SK-N-SH (cell line): ENCODE measurements at regions not wholly inside any gene's neighbourhood (a gene's known extent, or its start where the extent isn't known, plus 50 kb on each side); places are given as distances from the start of the nearest gene placed in this dataset.

Experiments
- CHD2 ChIP-seq: fragments of 150-350 bp; IDR thresholded peaks from 2 replicates; pipeline ENCODE4 v1.6.1; 2018; ENCODE audit warnings: low read length; ENCODE audit not compliant: partially characterized antibody
- EP300 ChIP-seq, 2 experiments: IDR thresholded peaks; 2 replicates each; pipeline versions ENCODE4 v1.4.0 to v1.6.1; 2012; ENCODE audit warnings: borderline replicate concordance in 1 of 2, low read depth in 1 of 2, low read length in 1 of 2
- EZH2phosphoT487 ChIP-seq: fragments of 200-600 bp; sonication (generic); IDR thresholded peaks from 2 replicates; pipeline ENCODE4 v1.6.1; 2017; ENCODE audit warnings: low read depth, mixed run types, mild to moderate bottlenecking, antibody characterized with exemption, moderate library complexity, borderline replicate concordance
- MXI1 ChIP-seq: IDR thresholded peaks from 2 replicates; pipeline ENCODE4 v1.6.1; 2012; ENCODE audit warnings: mild to moderate bottlenecking, low read depth, low read length, improper control_type of control experiment
- PBX3 ChIP-seq: IDR thresholded peaks from 2 replicates; pipeline ENCODE4; 2012
- POLR2AphosphoS5 ChIP-seq: IDR thresholded peaks from 2 replicates; pipeline ENCODE4 v1.6.1; 2012; ENCODE audit warnings: low read depth, low read length
- REST ChIP-seq: IDR thresholded peaks from 2 replicates; pipeline ENCODE4 v1.6.1; 2012; ENCODE audit warnings: mild to moderate bottlenecking, low read depth, low read length, moderate library complexity
- TEAD4 ChIP-seq: IDR thresholded peaks from 2 replicates; pipeline ENCODE4 v1.4.0; 2012; ENCODE audit warnings: mild to moderate bottlenecking, borderline replicate concordance; ENCODE audit not compliant: insufficient read depth
- YY1 ChIP-seq: IDR thresholded peaks from 2 replicates; pipeline ENCODE4 v1.4.0; 2012; ENCODE audit warnings: low read depth, mild to moderate bottlenecking
- TF ChIP-seq, protein P1 (sequence below): fragments of 200-600 bp; sonication (generic); IDR thresholded peaks from 2 replicates; pipeline ENCODE4 v1.6.1; 2017; ENCODE audit warnings: antibody characterized with exemption, mild to moderate bottlenecking, moderate library complexity

GRCh38 chr10:36183056-36183455, 541.0 kb upstream of the FZD8 start:
- no peak for TF ChIP-seq REST
- no peak for TF ChIP-seq TEAD4
- TF ChIP-seq CHD2: no peak
- TF ChIP-seq, protein P1, sequence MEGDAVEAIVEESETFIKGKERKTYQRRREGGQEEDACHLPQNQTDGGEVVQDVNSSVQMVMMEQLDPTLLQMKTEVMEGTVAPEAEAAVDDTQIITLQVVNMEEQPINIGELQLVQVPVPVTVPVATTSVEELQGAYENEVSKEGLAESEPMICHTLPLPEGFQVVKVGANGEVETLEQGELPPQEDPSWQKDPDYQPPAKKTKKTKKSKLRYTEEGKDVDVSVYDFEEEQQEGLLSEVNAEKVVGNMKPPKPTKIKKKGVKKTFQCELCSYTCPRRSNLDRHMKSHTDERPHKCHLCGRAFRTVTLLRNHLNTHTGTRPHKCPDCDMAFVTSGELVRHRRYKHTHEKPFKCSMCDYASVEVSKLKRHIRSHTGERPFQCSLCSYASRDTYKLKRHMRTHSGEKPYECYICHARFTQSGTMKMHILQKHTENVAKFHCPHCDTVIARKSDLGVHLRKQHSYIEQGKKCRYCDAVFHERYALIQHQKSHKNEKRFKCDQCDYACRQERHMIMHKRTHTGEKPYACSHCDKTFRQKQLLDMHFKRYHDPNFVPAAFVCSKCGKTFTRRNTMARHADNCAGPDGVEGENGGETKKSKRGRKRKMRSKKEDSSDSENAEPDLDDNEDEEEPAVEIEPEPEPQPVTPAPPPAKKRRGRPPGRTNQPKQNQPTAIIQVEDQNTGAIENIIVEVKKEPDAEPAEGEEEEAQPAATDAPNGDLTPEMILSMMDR: no peak
- TF ChIP-seq YY1: no peak
- no peak for TF ChIP-seq POLR2AphosphoS5
- TF ChIP-seq EZH2phosphoT487: no peak
- TF ChIP-seq PBX3: no peak
- TF ChIP-seq MXI1: no peak
- TF ChIP-seq EP300 (IDR thresholded peaks at IDR 0.05; ENCODE audit: borderline replicate concordance in 1 of 2, low read depth in 1 of 2, low read length in 1 of 2): no peak
